CD14-positive monocyte (primary cell): ENCODE measurements at regions not wholly inside any gene's neighbourhood (a gene's known extent, or its start where the extent isn't known, plus 50 kb on each side); places are given as distances from the start of the nearest gene placed in this dataset.

ENCODE experiments used
- DNase-seq, 3 donors: peaks; one replicate each; pipeline ENCODE4 v3.0.0-alpha.2; 2011 to 2022
- H2AFZ ChIP-seq: 2 replicates; pipeline ENCODE4 v1.6.0; 2012; ENCODE audit warnings: mild to moderate bottlenecking, low read depth, low read length, inconsistent platforms; ENCODE audit not compliant: insufficient read depth, poor library complexity, severe bottlenecking
- H3K27ac ChIP-seq, 2 donors: 1 replicate in 1 of 2; 2 replicates in 1 of 2; pipeline ENCODE4 v1.5.1; 2012 to 2013; ENCODE audit warnings: low read length in 2 of 2, control low read depth in 1 of 2, inconsistent platforms in 1 of 2, low read depth in 1 of 2, mild to moderate bottlenecking in 1 of 2
- H3K27me3 ChIP-seq, 2 donors: one replicate each; pipeline versions ENCODE4 v1.6.0 to v1.6.1; 2011 to 2013; ENCODE audit warnings: low read length in 2 of 2; ENCODE audit not compliant: control insufficient read depth in 2 of 2, insufficient read depth in 2 of 2
- H3K36me3 ChIP-seq, 2 donors: replicated peaks in 1 of 2; 1 replicate in 1 of 2; 2 replicates in 1 of 2; pipeline versions ENCODE4 v1.5.1 to v1.6.1; 2012 to 2013; ENCODE audit warnings: low read length in 2 of 2, control low read depth in 1 of 2, inconsistent platforms in 1 of 2, mild to moderate bottlenecking in 1 of 2; ENCODE audit not compliant: insufficient read depth in 2 of 2, control insufficient read depth in 1 of 2
- H3K4me1 ChIP-seq, 2 donors: 1 replicate in 1 of 2; 2 replicates in 1 of 2; pipeline versions ENCODE4 v1.5.1 to v1.6.1; 2012 to 2013; ENCODE audit warnings: low read length in 2 of 2, control low read depth in 1 of 2, inconsistent platforms in 1 of 2, mild to moderate bottlenecking in 1 of 2, moderate library complexity in 1 of 2; ENCODE audit not compliant: insufficient read depth in 2 of 2, control insufficient read depth in 1 of 2
- H3K4me2 ChIP-seq: replicated peaks from 2 replicates; pipeline ENCODE3; 2012; ENCODE audit warnings: low read length, moderate library complexity, mild to moderate bottlenecking; ENCODE audit not compliant: poor library complexity, severe bottlenecking; ENCODE audit errors: extremely low read depth
- H3K4me3 ChIP-seq, 3 experiments: fragments of 200-600 bp in 1 of 3; sonication (generic) in 1 of 3; replicated peaks in 1 of 3; 1 replicate in 2 of 3; 2 replicates in 1 of 3; pipeline ENCODE4 v1.5.1; 2011 to 2013; ENCODE audit warnings: low read length in 3 of 3, mild to moderate bottlenecking in 3 of 3, control low read depth in 2 of 3, low read depth in 2 of 3, inconsistent platforms in 1 of 3, moderate library complexity in 1 of 3
- H3K79me2 ChIP-seq: 2 replicates; pipeline ENCODE4 v1.6.0; 2012; ENCODE audit warnings: mild to moderate bottlenecking, control low read depth, inconsistent platforms, low read length, moderate library complexity; ENCODE audit not compliant: insufficient read depth
- H3K9ac ChIP-seq: 2 replicates; pipeline ENCODE4 v1.6.0; 2017; ENCODE audit warnings: low read length, mild to moderate bottlenecking; ENCODE audit not compliant: insufficient read depth, poor library complexity, severe bottlenecking
- H3K9me3 ChIP-seq, 2 donors: replicated peaks in 1 of 2; 1 replicate in 1 of 2; 2 replicates in 1 of 2; pipeline versions ENCODE4 v1.5.1 to v1.6.1; 2012 to 2013; ENCODE audit warnings: low read length in 2 of 2, control low read depth in 1 of 2; ENCODE audit not compliant: control insufficient read depth in 1 of 2, insufficient read depth in 1 of 2
- H4K20me1 ChIP-seq: 2 replicates; pipeline ENCODE4 v1.6.0; 2012; ENCODE audit warnings: mild to moderate bottlenecking, low read length, control low read depth, moderate library complexity; ENCODE audit not compliant: insufficient read depth
- H3K27ac Mint-ChIP-seq, 7 donors: one replicate each; pipeline ENCODE4 v1.8.0; 2020; ENCODE audit warnings: mild to moderate bottlenecking in 7 of 7, mixed read lengths in 7 of 7, moderate library complexity in 6 of 7, inconsistent platforms in 2 of 7
- H3K27me3 Mint-ChIP-seq, 3 donors: one replicate each; pipeline ENCODE4 v1.8.0; 2021 to 2022; ENCODE audit warnings: low read depth in 3 of 3, mild to moderate bottlenecking in 3 of 3, mixed read lengths in 3 of 3, moderate library complexity in 3 of 3, inconsistent platforms in 1 of 3
- H3K36me3 Mint-ChIP-seq, 2 donors: one replicate each; pipeline ENCODE4 v1.8.0; 2020; ENCODE audit warnings: mixed read lengths in 2 of 2, inconsistent platforms in 1 of 2, mild to moderate bottlenecking in 1 of 2
- H3K4me1 Mint-ChIP-seq: one replicate; pipeline ENCODE4 v1.8.0; 2020; ENCODE audit warnings: mild to moderate bottlenecking, mixed read lengths
- H3K4me3 Mint-ChIP-seq, 2 donors: one replicate each; pipeline ENCODE4 v1.8.0; 2020; ENCODE audit warnings: mild to moderate bottlenecking in 2 of 2, mixed read lengths in 2 of 2, moderate library complexity in 1 of 2
- H3K9me3 Mint-ChIP-seq, 7 donors: one replicate each; pipeline ENCODE4 v1.8.0; 2020 to 2022; ENCODE audit warnings: mixed read lengths in 7 of 7, mild to moderate bottlenecking in 6 of 7, moderate library complexity in 6 of 7, inconsistent platforms in 2 of 7
- CTCF ChIP-seq: fragments of 200-600 bp; IDR thresholded peaks from one replicate; pipeline ENCODE4 v1.8.0; 2022; ENCODE audit warnings: antibody characterized with exemption, mild to moderate bottlenecking
- WGBS: methylation state at CpG from one replicate; pipeline ENCODE4 v1.1.5; 2013; ENCODE audit warnings: missing lambda C conversion rate; ENCODE audit not compliant: insufficient coverage; 5-methylcytosine and 5-hydroxymethylcytosine counted together
- intact Hi-C, 2 donors: fragments of 100-400 bp; cut with micrococcal nuclease; formaldehyde crosslinking; loops; one replicate each; pipeline versions ENCODE4 v1.15.0 to v1.15.1; 2023

GRCh38 chr7:132730105-132730504 is 153.8 kb upstream of the PLXNA4 start:
- H3K27me3 ChIP-seq: no peaks in the 10 kb centered on the region
- no peak overlapping the region for H3K27ac Mint-ChIP-seq
- H4K20me1 ChIP-seq: no peaks in the 10 kb centered on the region
- no peaks in the 10 kb centered on the region for H3K9me3 ChIP-seq
- no peaks in the 10 kb centered on the region for H3K4me1 Mint-ChIP-seq
- H3K9ac ChIP-seq: no peak overlapping the region
- no peaks in the 10 kb centered on the region for H3K79me2 ChIP-seq
- no peaks in the 10 kb centered on the region for H3K36me3 ChIP-seq
- peaks cover 4 to 6% (median 5%) of the 10 kb centered on the region in 3 donors for H3K27me3 Mint-ChIP-seq
- H3K27ac ChIP-seq: no peak overlapping the region
- H3K4me1 ChIP-seq: no peaks in the 10 kb centered on the region
- TF ChIP-seq CTCF: no peak
- no peaks in the 10 kb centered on the region for H3K36me3 Mint-ChIP-seq
- H3K4me3 ChIP-seq: no peak overlapping the region
- no peak overlapping the region for H3K4me3 Mint-ChIP-seq
- intact Hi-C loops: no loop called here
- H2AFZ ChIP-seq: no peak overlapping the region
- DNase-seq: no peak
- H3K4me2 ChIP-seq: no peak overlapping the region
- WGBS: no CpG with 5 or more reads among the region's 4 CpGs
- H3K9me3 Mint-ChIP-seq: peaks cover 0 to 2% (median 0%) of the 10 kb centered on the region in 7 donors

DNA sequence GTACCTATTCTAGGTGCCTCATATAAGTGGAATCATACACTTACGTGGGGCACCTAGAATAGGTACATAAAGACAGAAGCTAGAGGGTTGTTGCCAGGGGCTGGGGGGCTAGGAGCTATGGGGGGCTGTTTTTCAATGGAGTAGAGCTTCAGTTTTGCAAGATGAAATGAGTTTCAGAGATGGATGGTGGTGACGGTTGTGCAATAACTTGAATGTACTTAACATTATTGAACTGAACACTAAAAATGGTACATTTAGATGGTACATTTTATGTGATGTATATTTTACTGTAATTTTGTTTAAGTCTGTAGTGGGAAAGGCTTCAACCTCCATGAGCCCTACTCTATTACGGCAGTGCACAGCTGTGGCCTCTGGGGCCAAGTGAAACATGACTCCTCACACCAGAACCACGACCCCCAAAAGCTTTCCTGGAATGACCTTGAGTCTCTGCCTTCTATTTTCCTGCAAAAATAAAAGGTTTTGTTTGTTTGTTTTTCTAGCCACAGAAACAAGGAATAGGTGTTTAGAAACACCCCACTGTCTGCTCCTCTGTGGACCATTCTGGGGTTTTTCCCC is 147.3 kb upstream of the PLXNA4 start:
- Histone ChIP-seq H4K20me1 (no peaks in the 10 kb centered on the region), H2AFZ (no peak overlapping the region), H3K4me2 (no peak overlapping the region), H3K36me3 (no peaks in the 10 kb centered on the region), H3K79me2 (no peaks in the 10 kb centered on the region), H3K27ac (no peak overlapping the region), H3K9ac (no peak overlapping the region), H3K9me3 (peaks cover 0 to 2% of the 10 kb centered on the region in 2 donors), H3K4me3 (no peak overlapping the region), H3K4me1 (peaks cover 0 to 4% of the 10 kb centered on the region in 2 donors), H3K27me3 (no peaks in the 10 kb centered on the region)
- no peak overlapping the region for H3K4me3 Mint-ChIP-seq
- 100% methylated on average over 1 of the region's 4 CpGs for WGBS
- intact Hi-C loops: no loop called here
- DNase-seq: no peak
- peaks cover 5 to 13% (median 11%) of the 10 kb centered on the region in 7 donors for H3K9me3 Mint-ChIP-seq
- H3K4me1 Mint-ChIP-seq: peaks cover 7% of the 10 kb centered on the region
- H3K27me3 Mint-ChIP-seq: peaks cover 2 to 6% (median 4%) of the 10 kb centered on the region in 3 donors
- no peak for TF ChIP-seq CTCF
- no peak overlapping the region for H3K27ac Mint-ChIP-seq
- H3K36me3 Mint-ChIP-seq: no peaks in the 10 kb centered on the region
